H1 (cell line): ENCODE measurements at regions not wholly inside any gene's neighbourhood (a gene's known extent, or its start where the extent isn't known, plus 50 kb on each side); places are given as distances from the start of the nearest gene placed in this dataset.

Experiments
- CTCF ChIA-PET: fragments of 300-600 bp; sonication (Branson Sonifier 250); formaldehyde crosslinking; loops from one replicate; lab custom pipeline; 2021; ENCODE audit not compliant: partially characterized antibody; lab: Charles Lee
- POLR2A ChIA-PET: fragments of 300-600 bp; sonication (Branson Sonifier 250); formaldehyde crosslinking; loops from one replicate; lab custom pipeline; 2021; ENCODE audit warnings: inconsistent platforms; ENCODE audit not compliant: partially characterized antibody; lab: Charles Lee
- DNase-seq, 2 experiments: peaks; one replicate each; pipeline versions ENCODE4 v3.0.0 to v3.0.0-alpha.2; 2010 to 2022; ENCODE audit warnings: low spot score in 2 of 2, low read depth in 1 of 2, mixed read lengths in 1 of 2
- FAIRE-seq: peaks from 2 replicates; lab custom pipeline; 2011; peaks lifted over from hg19 to GRCh38; lab: Jason Lieb, UNC
- H2AFZ ChIP-seq: 2 replicates; pipeline ENCODE4 v1.8.1; 2012; ENCODE audit warnings: low read length, inconsistent platforms
- H2AK5ac ChIP-seq: 2 replicates; pipeline ENCODE4 v1.6.1; 2013; ENCODE audit warnings: low read depth, low read length
- H2BK120ac ChIP-seq: replicated peaks from 2 replicates; pipeline ENCODE3; 2013; ENCODE audit warnings: low read depth, low read length, inconsistent platforms
- H2BK12ac ChIP-seq: 2 replicates; pipeline ENCODE4 v1.6.1; 2013; ENCODE audit warnings: low read depth, low read length
- H2BK15ac ChIP-seq: 2 replicates; pipeline ENCODE4 v1.6.1; 2013; ENCODE audit warnings: low read length
- H2BK20ac ChIP-seq: 2 replicates; pipeline ENCODE4 v1.6.1; 2013; ENCODE audit warnings: low read length
- H2BK5ac ChIP-seq: 2 replicates; pipeline ENCODE4 v1.6.1; 2013; ENCODE audit warnings: low read depth, low read length
- H3K14ac ChIP-seq: 2 replicates; pipeline ENCODE4 v1.6.1; 2013; ENCODE audit warnings: inconsistent platforms; ENCODE audit not compliant: insufficient read length
- H3K18ac ChIP-seq: 2 replicates; pipeline ENCODE4 v1.6.1; 2013; ENCODE audit warnings: low read length; ENCODE audit errors: extremely low read depth
- H3K23ac ChIP-seq: 2 replicates; pipeline ENCODE4 v1.6.1; 2013; ENCODE audit warnings: inconsistent platforms; ENCODE audit not compliant: insufficient read length
- H3K23me2 ChIP-seq: 2 replicates; pipeline ENCODE4 v1.6.1; 2013; ENCODE audit warnings: low read depth, low read length
- H3K27ac ChIP-seq: 2 replicates; pipeline ENCODE4 v1.6.1; 2011; ENCODE audit warnings: low read depth, low read length, inconsistent platforms
- H3K27me3 ChIP-seq, 4 experiments: replicated peaks in 1 of 4; 1 replicate in 1 of 4; 2 replicates in 3 of 4; pipeline versions ENCODE4 v1.6.1 to v1.8.1; 2011 to 2013; ENCODE audit warnings: low read length in 3 of 4, mild to moderate bottlenecking in 3 of 4, inconsistent platforms in 2 of 4, mixed read lengths in 2 of 4, moderate library complexity in 1 of 4; ENCODE audit not compliant: control insufficient read depth in 3 of 4, insufficient read depth in 3 of 4; ENCODE audit errors: extremely low read depth in 1 of 4
- H3K36me3 ChIP-seq, 4 experiments: 2 replicates each; pipeline versions ENCODE4 v1.6.1 to v1.8.1; 2011 to 2013; ENCODE audit warnings: mild to moderate bottlenecking in 4 of 4, low read length in 3 of 4, moderate library complexity in 2 of 4, control low read depth in 1 of 4, inconsistent platforms in 1 of 4; ENCODE audit not compliant: insufficient read depth in 4 of 4, control insufficient read depth in 2 of 4
- H3K4ac ChIP-seq: replicated peaks from 2 replicates; pipeline ENCODE3; 2013; ENCODE audit warnings: low read length, low read depth, mixed read lengths, inconsistent platforms; ENCODE audit not compliant: insufficient read length
- H3K4me1 ChIP-seq, 4 experiments: replicated peaks in 1 of 4; 1 replicate in 1 of 4; 2 replicates in 3 of 4; pipeline versions ENCODE4 v1.6.1 to v1.8.1; 2011 to 2013; ENCODE audit warnings: low read length in 3 of 4, inconsistent platforms in 2 of 4, mixed read lengths in 1 of 4; ENCODE audit not compliant: insufficient read depth in 4 of 4, control insufficient read depth in 3 of 4
- H3K4me2 ChIP-seq, 2 experiments: 2 replicates each; pipeline versions ENCODE4 v1.6.1 to v1.8.1; 2011 to 2013; ENCODE audit warnings: low read depth in 2 of 2, low read length in 2 of 2, control low read depth in 1 of 2, inconsistent platforms in 1 of 2, mild to moderate bottlenecking in 1 of 2; ENCODE audit not compliant: insufficient read depth in 1 of 2
- H3K4me3 ChIP-seq, 4 experiments: fragments of 200-600, 300-600 bp in 1 of 4; sonication (generic), shearing (Covaris generic), sonication (Bioruptor Twin) in 1 of 4; 2 replicates each; pipeline versions ENCODE4 v1.5.1 to v1.8.1; 2011 to 2016; ENCODE audit warnings: low read length in 4 of 4, low read depth in 3 of 4, control low read depth in 2 of 4, inconsistent platforms in 2 of 4, mild to moderate bottlenecking in 2 of 4, mixed read lengths in 1 of 4, moderate library complexity in 1 of 4; ENCODE audit not compliant: insufficient read depth in 2 of 4; ENCODE audit errors: extremely low read depth in 1 of 4
- H3K56ac ChIP-seq: replicated peaks from 2 replicates; pipeline ENCODE3; 2013; ENCODE audit warnings: low read depth, mild to moderate bottlenecking, mixed read lengths, low read length, inconsistent platforms; ENCODE audit not compliant: insufficient read length
- H3K79me1 ChIP-seq: 2 replicates; pipeline ENCODE4 v1.6.1; 2013; ENCODE audit warnings: low read depth, low read length, control low read depth
- H3K79me2 ChIP-seq, 2 experiments: 2 replicates each; pipeline versions ENCODE4 v1.6.1 to v1.8.1; 2012 to 2013; ENCODE audit warnings: low read length in 2 of 2, mild to moderate bottlenecking in 2 of 2, inconsistent platforms in 1 of 2; ENCODE audit not compliant: insufficient read depth in 2 of 2, control insufficient read depth in 1 of 2
- H3K9ac ChIP-seq, 4 experiments: replicated peaks in 1 of 4; 1 replicate in 1 of 4; 2 replicates in 3 of 4; pipeline versions ENCODE4 v1.6.1 to v1.8.1; 2011 to 2013; ENCODE audit warnings: low read depth in 3 of 4, low read length in 3 of 4, control low read depth in 2 of 4, mild to moderate bottlenecking in 2 of 4, moderate library complexity in 2 of 4, inconsistent platforms in 1 of 4; ENCODE audit errors: extremely low read depth in 1 of 4
- H3K9me3 ChIP-seq, 2 experiments: 2 replicates each; pipeline versions ENCODE4 v1.6.1 to v1.8.1; 2012 to 2013; ENCODE audit warnings: mild to moderate bottlenecking in 2 of 2, moderate library complexity in 2 of 2, control low read depth in 1 of 2, inconsistent platforms in 1 of 2, low read depth in 1 of 2, low read length in 1 of 2, mixed read lengths in 1 of 2; ENCODE audit not compliant: insufficient read depth in 2 of 2
- H4K20me1 ChIP-seq, 2 experiments: replicated peaks in 1 of 2; 2 replicates each; pipeline versions ENCODE3 to v1.8.1; 2011 to 2013; ENCODE audit warnings: inconsistent platforms in 2 of 2, low read length in 2 of 2, mild to moderate bottlenecking in 1 of 2; ENCODE audit not compliant: insufficient read depth in 2 of 2, control insufficient read depth in 1 of 2
- H4K5ac ChIP-seq: 2 replicates; pipeline ENCODE4 v1.6.1; 2013; ENCODE audit warnings: low read length, low read depth, mixed read lengths, inconsistent platforms; ENCODE audit not compliant: insufficient read length
- H4K8ac ChIP-seq: 2 replicates; pipeline ENCODE4 v1.8.0; 2013; ENCODE audit warnings: mild to moderate bottlenecking, moderate library complexity, low read length, inconsistent platforms; ENCODE audit not compliant: insufficient read depth; ENCODE audit errors: extremely low read depth
- H4K91ac ChIP-seq: replicated peaks from 2 replicates; pipeline ENCODE3; 2013; ENCODE audit warnings: low read length, mixed read lengths, inconsistent platforms; ENCODE audit not compliant: insufficient read length
- CBX5 ChIP-seq: fragments of 300-800, 300-1000 bp; sonication (generic); IDR thresholded peaks from 2 replicates; pipeline ENCODE4 v1.7.1; 2016; ENCODE audit warnings: antibody characterized with exemption, low read length, low read depth
- KDM4A ChIP-seq: IDR thresholded peaks from one replicate; pipeline ENCODE4 v1.7.1; 2012; ENCODE audit warnings: low read depth, mild to moderate bottlenecking, moderate library complexity, low read length, inconsistent platforms; ENCODE audit not compliant: severe bottlenecking
- SIN3A ChIP-seq, 2 experiments: IDR thresholded peaks in 1 of 2; conservative IDR thresholded peaks in 1 of 2; 2 replicates each; pipeline ENCODE4 v1.6.1; 2011 to 2012; ENCODE audit warnings: low read length in 2 of 2, improper control_type of control experiment in 1 of 2, low read depth in 1 of 2, mild to moderate bottlenecking in 1 of 2

GRCh38 chr4:115769396-115769795 is 656.0 kb upstream of the NDST4 start:
- H3K18ac ChIP-seq: no peak overlapping the region
- H3K4me1 ChIP-seq: no peaks in the 10 kb centered on the region
- H3K4me3 ChIP-seq: no peak overlapping the region
- no peaks in the 10 kb centered on the region for H3K9me3 ChIP-seq
- H3K23ac ChIP-seq: no peak overlapping the region
- H3K36me3 ChIP-seq: no peaks in the 10 kb centered on the region
- no peaks in the 10 kb centered on the region for H4K20me1 ChIP-seq
- H3K56ac ChIP-seq: no peak overlapping the region
- no peak overlapping the region for H2BK120ac ChIP-seq
- DNase-seq (no peak), FAIRE-seq (no peak)
- no peak overlapping the region for H2BK15ac ChIP-seq
- H3K9ac ChIP-seq: no peak overlapping the region
- no peak overlapping the region for H2BK5ac ChIP-seq
- no peak overlapping the region for H2BK20ac ChIP-seq
- ChIA-PET CTCF (interaction anchor here (0.5 to 1.1 kb wide), 3 partner anchors 9 to 515 kb away, joined by 3 to 4 read pairs (median 3); no protein-coding TSS in a partner anchor), POLR2A (no interaction called here)
- no peak overlapping the region for H3K27ac ChIP-seq
- H3K4ac ChIP-seq: no peak overlapping the region
- H4K5ac ChIP-seq: no peak overlapping the region
- no peak overlapping the region for H2BK12ac ChIP-seq
- no peaks in the 10 kb centered on the region for H3K79me2 ChIP-seq
- H3K14ac ChIP-seq: no peak overlapping the region
- no peaks in the 10 kb centered on the region for H3K27me3 ChIP-seq
- no peak overlapping the region for H4K91ac ChIP-seq
- no peak overlapping the region for H3K4me2 ChIP-seq
- H3K79me1 ChIP-seq: no peaks in the 10 kb centered on the region
- H4K8ac ChIP-seq: no peak overlapping the region
- H3K23me2 ChIP-seq: no peaks in the 10 kb centered on the region
- no peak overlapping the region for H2AK5ac ChIP-seq
- H2AFZ ChIP-seq: no peak overlapping the region
- TF ChIP-seq CBX5: no peak
- TF ChIP-seq KDM4A: no peak
- no peak for TF ChIP-seq SIN3A (conservative IDR thresholded peaks at IDR 0.05 in 1 of 2, IDR thresholded peaks at IDR 0.05 in 1 of 2; ENCODE audit: low read depth in 1 of 2, low read length in 2 of 2)
